ENCODE measurements at regions not wholly inside any gene's neighbourhood (a gene's known extent, or its start where the extent isn't known, plus 50 kb on each side); places are given as distances from the start of the nearest gene placed in this dataset.

GRCh38 chr18:71598374-71598773, 945.8 kb downstream of the CBLN2 start:
- Histone ChIP-seq H3K79me2 (ENCODE audit: insufficient read depth, low read length) (no peaks in the 10 kb centered on the region), H3K9me2 (ENCODE audit: insufficient read depth) (no peaks in the 10 kb centered on the region), H3K4me3 (replicated peaks in 1 of 2; ENCODE audit: low read depth in 1 of 2, low read length in 2 of 2) (no peak overlapping the region), H2AFZ (ENCODE audit: low read depth, low read length, poor library complexity, severe bottlenecking) (no peak overlapping the region), H3K9ac (ENCODE audit: low read length) (no peak overlapping the region), H3K4me1 (ENCODE audit: control insufficient read depth in 1 of 2, insufficient read depth in 2 of 2, low read length in 2 of 2) (no peaks in the 10 kb centered on the region), H4K20me1 (ENCODE audit: insufficient read depth) (no peaks in the 10 kb centered on the region), H3K27ac (ENCODE audit: low read depth, low read length) (no peak overlapping the region), H3K27me3 (ENCODE audit: insufficient read depth, low read length) (no peaks in the 10 kb centered on the region), H3K36me3 (ENCODE audit: control insufficient read depth in 1 of 2, insufficient read depth in 2 of 2, low read length in 2 of 2) (no peaks in the 10 kb centered on the region), H3K4me2 (ENCODE audit: low read length) (no peak overlapping the region), H3K9me3 (ENCODE audit: control insufficient read depth in 1 of 2, insufficient read depth in 1 of 2, low read depth in 1 of 2, low read length in 2 of 2) (peaks cover 8 to 15% of the 10 kb centered on the region in 2 experiments; a peak in 2 of 4 replicates)
- DNase-seq (ENCODE audit: low read depth, low spot score) (no peak), ATAC-seq (no peak)
- RAD21 ChIA-PET (ENCODE audit: low non-redundant PET in 1 of 2, low total read pairs in 2 of 2, uncharacterized antibody in 2 of 2, unreplicated experiment in 2 of 2), result no interaction called here
- CTCF ChIA-PET, result no interaction called here
- TF ChIP-seq ZFX (IDR thresholded peaks at IDR 0.05), result no peak
- no peak for TF ChIP-seq SP1 (IDR thresholded peaks at IDR 0.05; ENCODE audit: low read depth)
- TF ChIP-seq POLR2A (IDR thresholded peaks at IDR 0.05; ENCODE audit: borderline replicate concordance, extremely low read depth, insufficient read depth, insufficient read length), result no peak
- no peak for TF ChIP-seq FOSL1 (IDR thresholded peaks at IDR 0.05; ENCODE audit: low read depth)
- intact Hi-C loops (cut with micrococcal nuclease), result no loop called here
- no TSS peak for BruUV-seq (replicated peaks)
- POLR2A ChIA-PET, result no interaction called here

GRCh38 chr18:71597219-71597618, 946.9 kb downstream of the CBLN2 start:
- CTCF ChIA-PET, result no interaction called here
- TF ChIP-seq EGR1 (IDR thresholded peaks at IDR 0.05; ENCODE audit: low read depth), result no peak
- no peak for TF ChIP-seq SP1 (IDR thresholded peaks at IDR 0.05; ENCODE audit: low read depth)
- no peak for TF ChIP-seq FOSL1 (IDR thresholded peaks at IDR 0.05; ENCODE audit: low read depth)
- no peak for TF ChIP-seq TCF7L2 (IDR thresholded peaks at IDR 0.05; ENCODE audit: borderline replicate concordance, extremely low read depth, insufficient read depth, insufficient read length)
- no peak for TF ChIP-seq ATF3 (IDR thresholded peaks at IDR 0.05)
- TF ChIP-seq ZBTB33 (IDR thresholded peaks at IDR 0.05; ENCODE audit: extremely low read depth, insufficient replicate concordance, low read length), result no peak
- H3K9me3 ChIP-seq (ENCODE audit: control insufficient read depth in 1 of 2, insufficient read depth in 1 of 2, low read depth in 1 of 2, low read length in 2 of 2), result peaks cover 12 to 15% of the 10 kb centered on the region in 2 experiments; a peak in 2 of 4 replicates
- intact Hi-C loops (cut with micrococcal nuclease), result no loop called here
- H3K4me1 ChIP-seq (ENCODE audit: control insufficient read depth in 1 of 2, insufficient read depth in 2 of 2, low read length in 2 of 2), result no peaks in the 10 kb centered on the region
- H3K27ac ChIP-seq (ENCODE audit: low read depth, low read length), result no peak overlapping the region
- no peak for DNase-seq (ENCODE audit: low read depth, low spot score)
- no peak for ATAC-seq
- H3K9ac ChIP-seq (ENCODE audit: low read length), result no peak overlapping the region
- BruUV-seq (replicated peaks), result no TSS peak
- no peaks in the 10 kb centered on the region for H3K9me2 ChIP-seq (ENCODE audit: insufficient read depth)
- H3K27me3 ChIP-seq (ENCODE audit: insufficient read depth, low read length), result no peaks in the 10 kb centered on the region
- H3K4me2 ChIP-seq (ENCODE audit: low read length), result no peak overlapping the region
- H3K36me3 ChIP-seq (ENCODE audit: control insufficient read depth in 1 of 2, insufficient read depth in 2 of 2, low read length in 2 of 2), result no peaks in the 10 kb centered on the region
- no peak overlapping the region for H2AFZ ChIP-seq (ENCODE audit: low read depth, low read length, poor library complexity, severe bottlenecking)
- no peaks in the 10 kb centered on the region for H4K20me1 ChIP-seq (ENCODE audit: insufficient read depth)
- no peaks in the 10 kb centered on the region for H3K79me2 ChIP-seq (ENCODE audit: insufficient read depth, low read length)
- RAD21 ChIA-PET (ENCODE audit: low non-redundant PET in 1 of 2, low total read pairs in 2 of 2, uncharacterized antibody in 2 of 2, unreplicated experiment in 2 of 2), result no interaction called here
- H3K4me3 ChIP-seq (replicated peaks in 1 of 2; ENCODE audit: low read depth in 1 of 2, low read length in 2 of 2), result no peak overlapping the region
- POLR2A ChIA-PET, result no interaction called here

Data from HCT116 (cell line).